Endodermal cell (in vitro differentiated cells): ENCODE measurements at regions not wholly inside any gene's neighbourhood (a gene's known extent, or its start where the extent isn't known, plus 50 kb on each side); places are given as distances from the start of the nearest gene placed in this dataset.
A peak's percentile ranks its signal among the peaks of the same experiment; 100 is the strongest.

ENCODE experiments used
- DNase-seq: peaks from one replicate; pipeline ENCODE4 v3.0.0-alpha.2; 2017
- H3K27ac ChIP-seq: 2 replicates; pipeline ENCODE4 v1.5.1; 2013; ENCODE audit warnings: mild to moderate bottlenecking, low read depth, low read length, moderate library complexity
- H3K27me3 ChIP-seq: 2 replicates; pipeline ENCODE4 v1.6.1; 2013; ENCODE audit warnings: mild to moderate bottlenecking, low read length, moderate library complexity; ENCODE audit not compliant: insufficient read depth, control insufficient read depth, poor library complexity, severe bottlenecking
- H3K36me3 ChIP-seq: 2 replicates; pipeline ENCODE4 v1.7.0; 2013; ENCODE audit warnings: mild to moderate bottlenecking, low read length, moderate library complexity; ENCODE audit not compliant: control insufficient read depth, insufficient read depth
- H3K4me1 ChIP-seq: one replicate; pipeline ENCODE4 v1.7.0; 2013; ENCODE audit warnings: low read length; ENCODE audit not compliant: control insufficient read depth, insufficient read depth
- H3K4me3 ChIP-seq: 2 replicates; pipeline ENCODE4 v1.5.1; 2013; ENCODE audit warnings: mild to moderate bottlenecking, low read length, moderate library complexity
- H3K9ac ChIP-seq: 2 replicates; pipeline ENCODE4 v1.6.1; 2013; ENCODE audit warnings: mild to moderate bottlenecking, low read length, moderate library complexity; ENCODE audit not compliant: poor library complexity, severe bottlenecking; ENCODE audit errors: extremely low read depth
- H3K9me3 ChIP-seq: 2 replicates; pipeline ENCODE4 v1.6.1; 2013; ENCODE audit warnings: mild to moderate bottlenecking, low read length, moderate library complexity; ENCODE audit not compliant: control insufficient read depth
- H3K27ac Mint-ChIP-seq: 2 replicates; pipeline ENCODE4 v1.8.0; 2020; ENCODE audit warnings: mixed read lengths
- H3K27me3 Mint-ChIP-seq: 2 replicates; pipeline ENCODE4 v1.8.0; 2021; ENCODE audit warnings: mild to moderate bottlenecking, mixed read lengths; ENCODE audit not compliant: insufficient read depth
- H3K36me3 Mint-ChIP-seq: 2 replicates; pipeline ENCODE4 v1.8.0; 2020; ENCODE audit warnings: low read depth, mixed read lengths
- H3K4me1 Mint-ChIP-seq: 2 replicates; pipeline ENCODE4 v1.8.0; 2020; ENCODE audit warnings: mixed read lengths
- H3K4me3 Mint-ChIP-seq: 2 replicates; pipeline ENCODE4 v1.8.0; 2020; ENCODE audit warnings: mild to moderate bottlenecking, moderate library complexity, mixed read lengths
- H3K9me3 Mint-ChIP-seq: 2 replicates; pipeline ENCODE4 v1.8.0; 2020; ENCODE audit warnings: mild to moderate bottlenecking, mixed read lengths
- CTCF ChIP-seq: fragments of 200-600 bp; sonication (generic); conservative IDR thresholded peaks from 2 replicates; pipeline ENCODE4 v1.5.0; 2021; ENCODE audit warnings: antibody characterized with exemption, mild to moderate bottlenecking
- WGBS, 2 experiments: methylation state at CpG; one replicate each; pipeline versions ENCODE4 v1.1.5 to v1.1.7; 2013; ENCODE audit warnings: missing lambda C conversion rate in 2 of 2, mixed read lengths in 1 of 2; ENCODE audit not compliant: insufficient coverage in 1 of 2, insufficient read length in 1 of 2; 5-methylcytosine and 5-hydroxymethylcytosine counted together

- peaks cover 3% of the 10 kb centered on the region for H3K4me1 ChIP-seq
- H3K36me3 ChIP-seq = no peaks in the 10 kb centered on the region
- H3K4me3 Mint-ChIP-seq = no peak overlapping the region
- H3K27ac ChIP-seq = no peak overlapping the region
- H3K9me3 ChIP-seq = peaks cover 9% of the 10 kb centered on the region
- H3K9me3 Mint-ChIP-seq = peaks cover 4% of the 10 kb centered on the region
- 63 to 86% methylated on average over 1 of the region's 1 CpG for WGBS, 2 experiments
- H3K4me3 ChIP-seq = no peak overlapping the region
- H3K27me3 Mint-ChIP-seq = no peaks in the 10 kb centered on the region
- no peaks in the 10 kb centered on the region for H3K36me3 Mint-ChIP-seq
- no peak overlapping the region for H3K9ac ChIP-seq
- H3K27ac Mint-ChIP-seq = no peak overlapping the region
- H3K27me3 ChIP-seq = no peaks in the 10 kb centered on the region
- no peak for DNase-seq
- no peak for TF ChIP-seq CTCF
- peaks cover 5% of the 10 kb centered on the region for H3K4me1 Mint-ChIP-seq
These were observed 207.2 kb downstream of the VAPA start for GRCh38 chr18:10121028-10121427.

GRCh38 chr18:10121786-10122515, 208.1 kb downstream of the VAPA start:
- Mint-ChIP-seq H3K4me1 (peaks cover 5% of the 10 kb centered on the region), H3K9me3 (peaks cover 4% of the 10 kb centered on the region), H3K4me3 (no peak overlapping the region), H3K36me3 (no peaks in the 10 kb centered on the region), H3K27ac (no peak overlapping the region), H3K27me3 (no peaks in the 10 kb centered on the region)
- Histone ChIP-seq H3K4me3 (no peak overlapping the region), H3K9me3 (peaks cover 9% of the 10 kb centered on the region), H3K9ac (no peak overlapping the region), H3K36me3 (no peaks in the 10 kb centered on the region), H3K27ac (peak overlapping the region; percentile 6), H3K4me1 (peaks cover 3% of the 10 kb centered on the region), H3K27me3 (no peaks in the 10 kb centered on the region)
- no peak for DNase-seq
- 88 to 89% methylated on average over 8 to 11 of the region's 11 CpGs for WGBS, 2 experiments
- TF ChIP-seq CTCF = no peak

GRCh38 chr18:10122988-10123950, 209.5 kb downstream of the VAPA start:
- Histone ChIP-seq H3K27me3 (no peaks in the 10 kb centered on the region), H3K9ac (no peak overlapping the region), H3K27ac (no peak overlapping the region), H3K36me3 (no peaks in the 10 kb centered on the region), H3K9me3 (peaks cover 9% of the 10 kb centered on the region), H3K4me3 (no peak overlapping the region), H3K4me1 (peaks cover 3% of the 10 kb centered on the region)
- 92 to 95% methylated on average over 14 to 19 of the region's 19 CpGs for WGBS, 2 experiments
- TF ChIP-seq CTCF = no peak
- H3K27me3 Mint-ChIP-seq = no peaks in the 10 kb centered on the region
- H3K4me1 Mint-ChIP-seq = peaks cover 5% of the 10 kb centered on the region
- no peaks in the 10 kb centered on the region for H3K36me3 Mint-ChIP-seq
- H3K4me3 Mint-ChIP-seq = no peak overlapping the region
- no peak for DNase-seq
- no peak overlapping the region for H3K27ac Mint-ChIP-seq
- peaks cover 4% of the 10 kb centered on the region for H3K9me3 Mint-ChIP-seq
